H1 (cell line): ENCODE measurements at regions not wholly inside any gene's neighbourhood (a gene's known extent, or its start where the extent isn't known, plus 50 kb on each side); places are given as distances from the start of the nearest gene placed in this dataset.

ENCODE experiments used
- CHD1 ChIP-seq: IDR thresholded peaks from 2 replicates; pipeline ENCODE4 v1.6.1; 2012; ENCODE audit warnings: low read depth, low read length, improper control_type of control experiment
- JUN ChIP-seq: IDR thresholded peaks from 2 replicates; pipeline ENCODE4 v1.6.1; 2011; ENCODE audit warnings: low read depth, mild to moderate bottlenecking, improper control_type of control experiment, low read length
- KDM4A ChIP-seq: IDR thresholded peaks from one replicate; pipeline ENCODE4 v1.7.1; 2012; ENCODE audit warnings: low read depth, mild to moderate bottlenecking, moderate library complexity, low read length, inconsistent platforms; ENCODE audit not compliant: severe bottlenecking
- POU5F1 ChIP-seq: IDR thresholded peaks from 2 replicates; pipeline ENCODE4 v1.6.1; 2011; ENCODE audit warnings: low read depth, mild to moderate bottlenecking, low read length, moderate library complexity
- SIN3A ChIP-seq, 2 experiments: IDR thresholded peaks in 1 of 2; conservative IDR thresholded peaks in 1 of 2; 2 replicates each; pipeline ENCODE4 v1.6.1; 2011 to 2012; ENCODE audit warnings: low read length in 2 of 2, improper control_type of control experiment in 1 of 2, low read depth in 1 of 2, mild to moderate bottlenecking in 1 of 2
- TF ChIP-seq, protein P1 (sequence below): IDR thresholded peaks from 2 replicates; pipeline ENCODE4 v1.6.1; 2011; ENCODE audit warnings: low read depth, mild to moderate bottlenecking, low read length; ENCODE audit not compliant: insufficient read depth
- TF ChIP-seq, protein P2 (sequence below), 3 experiments: IDR thresholded peaks; 1 replicate in 2 of 3; 2 replicates in 1 of 3; pipeline versions ENCODE4 v1.5.1 to v1.6.1; 2011; ENCODE audit warnings: low read length in 3 of 3, mild to moderate bottlenecking in 3 of 3, inconsistent platforms in 2 of 3, low read depth in 1 of 3, moderate library complexity in 1 of 3; ENCODE audit not compliant: insufficient read depth in 1 of 3; ENCODE audit errors: control extremely low read depth in 1 of 3

DNA sequence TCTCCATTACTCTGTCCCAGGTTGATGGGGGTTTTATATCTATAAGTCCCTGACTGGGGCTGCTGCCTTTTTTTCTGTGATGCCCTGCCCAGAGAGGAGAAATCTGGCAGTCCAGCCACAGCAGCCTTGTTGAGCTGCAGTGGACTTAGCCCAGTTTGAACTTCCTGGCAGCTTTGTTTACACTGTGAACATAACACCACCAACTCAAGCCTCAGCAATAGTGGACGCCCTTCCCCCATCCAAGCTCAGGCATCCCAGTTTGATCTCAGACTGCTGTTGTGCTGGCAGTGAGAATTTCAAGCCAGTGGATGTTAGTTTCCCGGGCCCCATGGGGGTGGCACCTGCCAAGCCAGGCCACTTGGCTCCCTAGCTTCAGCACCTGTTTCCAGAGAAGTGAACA lies 298.5 kb upstream of the KDM5D start (continued):
- TF ChIP-seq, protein P1, sequence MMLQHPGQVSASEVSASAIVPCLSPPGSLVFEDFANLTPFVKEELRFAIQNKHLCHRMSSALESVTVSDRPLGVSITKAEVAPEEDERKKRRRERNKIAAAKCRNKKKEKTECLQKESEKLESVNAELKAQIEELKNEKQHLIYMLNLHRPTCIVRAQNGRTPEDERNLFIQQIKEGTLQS = no peak
- no peak for TF ChIP-seq SIN3A (conservative IDR thresholded peaks at IDR 0.05 in 1 of 2, IDR thresholded peaks at IDR 0.05 in 1 of 2; ENCODE audit: low read depth in 1 of 2, low read length in 2 of 2)
- TF ChIP-seq POU5F1 = no peak
- TF ChIP-seq KDM4A = no peak
- TF ChIP-seq, protein P2, sequence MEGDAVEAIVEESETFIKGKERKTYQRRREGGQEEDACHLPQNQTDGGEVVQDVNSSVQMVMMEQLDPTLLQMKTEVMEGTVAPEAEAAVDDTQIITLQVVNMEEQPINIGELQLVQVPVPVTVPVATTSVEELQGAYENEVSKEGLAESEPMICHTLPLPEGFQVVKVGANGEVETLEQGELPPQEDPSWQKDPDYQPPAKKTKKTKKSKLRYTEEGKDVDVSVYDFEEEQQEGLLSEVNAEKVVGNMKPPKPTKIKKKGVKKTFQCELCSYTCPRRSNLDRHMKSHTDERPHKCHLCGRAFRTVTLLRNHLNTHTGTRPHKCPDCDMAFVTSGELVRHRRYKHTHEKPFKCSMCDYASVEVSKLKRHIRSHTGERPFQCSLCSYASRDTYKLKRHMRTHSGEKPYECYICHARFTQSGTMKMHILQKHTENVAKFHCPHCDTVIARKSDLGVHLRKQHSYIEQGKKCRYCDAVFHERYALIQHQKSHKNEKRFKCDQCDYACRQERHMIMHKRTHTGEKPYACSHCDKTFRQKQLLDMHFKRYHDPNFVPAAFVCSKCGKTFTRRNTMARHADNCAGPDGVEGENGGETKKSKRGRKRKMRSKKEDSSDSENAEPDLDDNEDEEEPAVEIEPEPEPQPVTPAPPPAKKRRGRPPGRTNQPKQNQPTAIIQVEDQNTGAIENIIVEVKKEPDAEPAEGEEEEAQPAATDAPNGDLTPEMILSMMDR (IDR thresholded peaks at IDR 0.05; ENCODE audit: control extremely low read depth in 1 of 3, insufficient read depth in 1 of 3, low read depth in 1 of 3, low read length in 3 of 3) = no peak
- TF ChIP-seq JUN = no peak
- TF ChIP-seq CHD1 = no peak
- TF ChIP-seq, all 59 proteins: peak for 0
